Hepatocyte (in vitro differentiated cells): ENCODE measurements at regions not wholly inside any gene's neighbourhood (a gene's known extent, or its start where the extent isn't known, plus 50 kb on each side); places are given as distances from the start of the nearest gene placed in this dataset.

Experiments
- CTCF ChIP-seq: fragments of 200-600 bp; sonication (generic); IDR thresholded peaks from 2 replicates; pipeline ENCODE4 v1.5.1; 2016; ENCODE audit warnings: antibody characterized with exemption, mild to moderate bottlenecking; ENCODE audit not compliant: poor library complexity
- EZH2 ChIP-seq: fragments of 200-600 bp; sonication (generic); IDR thresholded peaks from 2 replicates; pipeline ENCODE4 v1.6.1; 2016; ENCODE audit warnings: antibody characterized with exemption, mild to moderate bottlenecking, borderline replicate concordance
- EZH2phosphoT487 ChIP-seq: fragments of 200-600 bp; sonication (generic); IDR thresholded peaks from one replicate; pipeline ENCODE4 v1.6.1; 2018; ENCODE audit warnings: antibody characterized with exemption, mild to moderate bottlenecking, low read depth, moderate library complexity; ENCODE audit not compliant: unreplicated experiment, severe bottlenecking

DNA sequence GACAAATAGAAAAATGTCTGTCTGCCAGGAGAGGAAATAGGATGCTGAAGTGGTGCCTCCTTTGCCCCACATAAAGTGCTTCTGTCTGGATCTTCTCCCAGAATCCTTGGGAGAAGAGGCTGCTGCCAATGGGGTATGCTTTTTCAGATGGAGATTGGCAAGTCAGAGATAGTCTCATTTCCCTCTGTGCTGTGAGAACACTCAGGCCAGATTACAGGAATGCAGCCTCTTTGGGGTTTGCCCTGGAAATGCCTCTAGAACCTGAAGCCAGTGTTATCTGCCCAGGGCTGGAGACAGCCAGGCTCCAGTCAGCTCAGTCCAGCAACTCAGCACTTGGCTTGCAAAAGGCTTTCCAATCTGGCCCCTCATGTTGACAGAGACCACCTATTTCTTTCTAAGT is 119.1 kb upstream of the PHYHIPL start:
- no peak for TF ChIP-seq CTCF
- TF ChIP-seq EZH2, result no peak
- no peak for TF ChIP-seq EZH2phosphoT487
